Gastroesophageal sphincter (tissue), 4 donors: ENCODE measurements at regions not wholly inside any gene's neighbourhood (a gene's known extent, or its start where the extent isn't known, plus 50 kb on each side); places are given as distances from the start of the nearest gene placed in this dataset.

Experiments used
- ATAC-seq: fragments of 150-250 bp; one replicate; pipeline ENCODE4 v1.9.1; 2016; ENCODE audit warnings: mild to moderate bottlenecking, moderate library complexity
- H3K27ac ChIP-seq, 4 donors: fragments of 200-600 bp; sonication (generic) in 3 of 4; 1 replicate in 3 of 4; 2 replicates in 1 of 4; pipeline ENCODE4 v1.5.1; 2016 to 2019
- H3K27me3 ChIP-seq: fragments of 200-600 bp; sonication (generic); one replicate; pipeline ENCODE4 v1.5.1; 2019
- H3K36me3 ChIP-seq, 2 donors: fragments of 200-600 bp; sonication (generic); one replicate each; pipeline ENCODE4 v1.5.1; 2019; ENCODE audit warnings: control low read depth in 1 of 2
- H3K4me1 ChIP-seq, 3 donors: fragments of 200-600 bp; sonication (generic); 1 replicate in 2 of 3; 2 replicates in 1 of 3; pipeline ENCODE4 v1.5.1; 2016 to 2019; ENCODE audit warnings: control low read depth in 2 of 3
- H3K4me3 ChIP-seq, 2 donors: fragments of 200-600 bp; sonication (generic); one replicate each; pipeline ENCODE4 v1.5.1; 2019; ENCODE audit warnings: mild to moderate bottlenecking in 1 of 2, moderate library complexity in 1 of 2
- H3K9me3 ChIP-seq, 3 donors: fragments of 200-600 bp; sonication (generic); one replicate each; pipeline ENCODE4 v1.5.1; 2017 to 2019; ENCODE audit warnings: control low read depth in 2 of 3
- CTCF ChIP-seq, 4 experiments: fragments of 200-600 bp in 2 of 4; fragments of 450-650 bp in 2 of 4; sonication (generic) in 1 of 4; IDR thresholded peaks; one replicate each; pipeline ENCODE4 v1.5.1; 2017 to 2019; ENCODE audit warnings: antibody characterized with exemption in 4 of 4, mild to moderate bottlenecking in 2 of 4, moderate library complexity in 2 of 4
- EP300 ChIP-seq: sonication (generic); formaldehyde crosslinking; IDR thresholded peaks from one replicate; pipeline ENCODE4 v1.6.1; 2017; ENCODE audit warnings: antibody characterized with exemption, mild to moderate bottlenecking
- POLR2A ChIP-seq, 2 donors: fragments of 450-650 bp; IDR thresholded peaks; one replicate each; pipeline ENCODE4 v1.6.1; 2017; ENCODE audit warnings: antibody characterized with exemption in 2 of 2, mild to moderate bottlenecking in 2 of 2, moderate library complexity in 1 of 2
- POLR2AphosphoS5 ChIP-seq: sonication (generic); formaldehyde crosslinking; IDR thresholded peaks from one replicate; pipeline ENCODE4 v1.6.1; 2017; ENCODE audit warnings: antibody characterized with exemption
- WGBS, 2 donors: methylation state at CpG; one replicate each; pipeline ENCODE4 v1.1.5; 2018; ENCODE audit warnings: low coverage in 1 of 2; 5-methylcytosine and 5-hydroxymethylcytosine counted together

DNA sequence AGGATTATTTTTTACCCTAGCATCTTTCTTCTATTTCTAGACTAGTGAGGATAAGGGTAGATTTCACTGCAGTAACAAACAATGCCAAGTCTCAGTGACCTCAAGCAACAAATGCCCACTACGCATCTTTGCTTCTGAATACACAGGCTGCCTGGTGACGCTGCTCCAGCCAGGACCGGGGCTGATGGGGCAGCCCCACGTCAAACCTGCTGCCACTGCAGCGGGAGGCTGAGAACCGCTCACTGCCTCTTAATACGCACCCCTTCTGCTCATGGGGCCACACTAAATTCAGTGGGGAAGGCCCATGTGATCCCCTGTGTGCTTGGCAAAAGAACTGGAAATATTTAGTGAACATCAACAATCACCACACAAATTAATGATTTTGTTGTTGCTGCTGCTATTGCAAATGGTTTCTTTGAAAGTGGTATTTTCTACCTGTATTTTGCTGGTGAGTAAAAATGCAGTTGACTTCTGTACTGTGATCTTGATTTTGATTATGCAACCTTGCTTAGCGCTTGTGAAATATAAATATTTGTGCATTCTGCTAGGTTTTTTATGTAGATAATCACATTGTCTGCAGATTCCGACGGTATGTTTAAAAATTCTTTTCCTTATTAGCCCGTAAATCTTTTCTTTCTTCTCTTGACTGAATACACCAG lies 139.5 kb upstream of the SPACA7 start:
- Histone ChIP-seq H3K27ac (no peak overlapping the region), H3K36me3 (no peaks in the 10 kb centered on the region), H3K9me3 (peaks cover 0 to 12% (median 0%) of the 10 kb centered on the region in 3 donors), H3K27me3 (peaks cover 59% of the 10 kb centered on the region), H3K4me3 (no peak overlapping the region), H3K4me1 (no peaks in the 10 kb centered on the region)
- TF ChIP-seq EP300 (no peak), CTCF (IDR thresholded peaks at IDR 0.05) (no peak), POLR2AphosphoS5 (no peak), POLR2A (IDR thresholded peaks at IDR 0.05) (no peak)
- no peak for ATAC-seq
- 28 to 60% methylated on average over 4 to 9 of the region's 11 CpGs for WGBS, 2 donors

DNA sequence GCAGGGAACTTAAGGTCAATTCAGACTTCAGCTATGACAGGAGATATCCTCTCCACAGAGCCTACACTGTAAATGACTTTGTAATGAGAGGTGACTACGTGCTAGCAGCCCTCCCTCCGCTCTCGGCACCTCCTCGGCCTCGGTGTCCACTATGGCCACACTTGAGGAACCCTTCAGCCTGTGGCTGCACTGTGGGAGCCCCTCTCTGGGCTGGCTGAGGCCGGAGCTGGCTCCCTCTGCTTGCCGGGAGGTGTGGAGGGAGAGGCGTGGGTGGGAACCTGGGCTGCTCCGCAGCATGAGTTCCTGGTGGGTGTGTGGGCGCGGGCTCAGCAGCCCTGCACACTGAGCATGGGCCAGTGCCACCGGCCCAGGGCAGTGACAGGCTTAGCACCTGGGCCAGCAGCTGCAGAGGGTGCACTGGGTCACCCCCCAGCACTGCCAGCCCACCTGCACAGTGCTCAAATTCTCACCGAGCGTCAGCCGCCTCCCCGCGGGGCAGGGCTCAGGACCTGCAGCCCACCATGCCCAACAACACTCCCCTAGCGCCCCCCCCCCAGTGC lies 137.6 kb upstream of the SPACA7 start:
- Histone ChIP-seq H3K4me1 (no peaks in the 10 kb centered on the region), H3K9me3 (peaks cover 0 to 12% (median 0%) of the 10 kb centered on the region in 3 donors), H3K27ac (no peak overlapping the region), H3K27me3 (peaks cover 51% of the 10 kb centered on the region), H3K4me3 (no peak overlapping the region), H3K36me3 (no peaks in the 10 kb centered on the region)
- no peak for ATAC-seq
- no CpG with 5 or more reads among the region's 18 CpGs for WGBS, 2 donors
- TF ChIP-seq CTCF (IDR thresholded peaks at IDR 0.05) = no peak
- TF ChIP-seq EP300 = no peak
- TF ChIP-seq POLR2AphosphoS5 = no peak
- no peak for TF ChIP-seq POLR2A (IDR thresholded peaks at IDR 0.05)

DNA sequence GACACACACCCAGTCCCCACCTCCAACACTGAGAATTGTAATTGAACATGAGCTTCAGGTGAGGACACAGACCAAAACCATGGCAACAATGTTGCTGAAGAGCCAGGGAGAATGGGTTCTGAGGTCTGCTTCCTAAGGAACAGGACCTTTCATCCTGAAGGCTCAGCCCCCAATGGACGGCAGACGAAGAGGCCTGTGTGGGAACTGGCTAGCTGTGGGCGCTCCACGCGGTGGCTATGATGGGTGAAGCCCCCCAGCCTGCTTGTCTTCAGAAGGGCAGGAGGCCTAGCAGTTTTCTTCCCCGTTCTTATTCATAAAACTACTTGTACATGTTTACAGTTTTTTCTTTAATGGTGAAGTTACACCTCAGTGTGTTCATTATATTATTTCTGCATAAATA lies 136.1 kb upstream of the SPACA7 start:
- H3K4me1 ChIP-seq = no peaks in the 10 kb centered on the region
- H3K4me3 ChIP-seq = no peak overlapping the region
- no peak overlapping the region for H3K27ac ChIP-seq
- 75 to 80% methylated on average over 6 of the region's 6 CpGs for WGBS, 2 donors
- H3K9me3 ChIP-seq = peaks cover 0 to 12% (median 0%) of the 10 kb centered on the region in 3 donors
- no peaks in the 10 kb centered on the region for H3K36me3 ChIP-seq
- ATAC-seq = no peak
- H3K27me3 ChIP-seq = peaks cover 40% of the 10 kb centered on the region
- TF ChIP-seq CTCF (IDR thresholded peaks at IDR 0.05) (no peak), POLR2AphosphoS5 (no peak), EP300 (no peak), POLR2A (IDR thresholded peaks at IDR 0.05) (no peak)

DNA sequence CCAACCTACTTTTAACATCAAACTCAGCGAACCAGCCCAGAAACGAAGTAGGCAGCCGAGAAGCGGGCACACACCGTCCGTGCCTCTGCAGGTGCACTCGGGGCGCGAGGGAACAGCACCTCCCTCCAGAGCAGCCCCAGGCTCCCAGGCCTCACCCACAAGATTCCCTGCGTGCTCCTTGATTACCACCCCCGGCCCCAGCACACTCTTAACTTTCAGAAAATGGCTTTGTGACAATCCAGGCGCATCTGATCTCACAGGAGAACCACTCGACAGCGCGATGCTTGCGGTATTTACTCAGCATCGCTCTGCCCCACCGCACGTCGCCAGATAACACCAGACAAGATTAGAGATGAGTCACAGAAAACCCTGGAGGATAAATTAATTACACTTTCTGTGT lies 134.9 kb upstream of the SPACA7 start:
- Histone ChIP-seq H3K4me1 (no peaks in the 10 kb centered on the region), H3K27me3 (peaks cover 27% of the 10 kb centered on the region), H3K27ac (no peak overlapping the region), H3K9me3 (peaks cover 0 to 12% (median 0%) of the 10 kb centered on the region in 3 donors), H3K36me3 (no peaks in the 10 kb centered on the region), H3K4me3 (no peak overlapping the region)
- 61 to 77% methylated on average over 10 to 11 of the region's 20 CpGs for WGBS, 2 donors
- ATAC-seq = no peak
- TF ChIP-seq EP300 (no peak), CTCF (IDR thresholded peaks at IDR 0.05) (no peak)

- Histone ChIP-seq H3K4me3 (no peak overlapping the region), H3K9me3 (peaks cover 0 to 12% (median 0%) of the 10 kb centered on the region in 3 donors), H3K36me3 (no peaks in the 10 kb centered on the region), H3K27ac (no peak overlapping the region), H3K4me1 (no peaks in the 10 kb centered on the region), H3K27me3 (peaks cover 21% of the 10 kb centered on the region)
- ATAC-seq = no peak
- TF ChIP-seq POLR2AphosphoS5 = no peak
- no peak for TF ChIP-seq EP300
- TF ChIP-seq POLR2A (IDR thresholded peaks at IDR 0.05) = no peak
- no peak for TF ChIP-seq CTCF (IDR thresholded peaks at IDR 0.05)
- 70 to 89% methylated on average over 5 of the region's 7 CpGs for WGBS, 2 donors
Observed at GRCh38 chr13:112242777-112243176, 133.4 kb upstream of the SPACA7 start.
